NCI-H345 treated with DMSO at 0.1 percent for 48 hours (cell line): ENCODE measurements at regions not wholly inside any gene's neighbourhood (a gene's known extent, or its start where the extent isn't known, plus 50 kb on each side); places are given as distances from the start of the nearest gene placed in this dataset.

Source experiments
- DNase-seq: peaks from one replicate; lab custom pipeline; 2025; ENCODE audit not compliant: unreplicated experiment; lab: John Stamatoyannopoulos, UW

DNA sequence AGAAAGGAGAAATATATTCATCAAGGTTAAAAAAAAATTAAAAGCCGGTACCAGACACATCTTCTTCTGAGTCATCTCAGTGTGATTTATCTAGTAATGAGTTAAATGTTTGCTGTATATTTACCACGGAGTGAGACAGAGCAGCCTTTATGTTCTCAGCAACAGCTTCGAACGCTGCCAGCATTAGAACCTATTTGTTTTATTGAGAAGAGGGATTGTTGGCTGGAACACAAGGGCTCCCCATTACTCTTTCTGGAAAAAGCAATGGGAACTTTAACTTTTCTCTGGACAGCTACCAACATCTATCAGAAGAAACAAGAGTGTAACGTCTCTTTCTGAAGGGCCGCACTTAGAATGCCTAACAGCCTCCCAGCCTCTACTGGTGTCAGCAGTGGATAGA is 105.3 kb upstream of the TAB2 start:
- DNase-seq, result no peak

DNA sequence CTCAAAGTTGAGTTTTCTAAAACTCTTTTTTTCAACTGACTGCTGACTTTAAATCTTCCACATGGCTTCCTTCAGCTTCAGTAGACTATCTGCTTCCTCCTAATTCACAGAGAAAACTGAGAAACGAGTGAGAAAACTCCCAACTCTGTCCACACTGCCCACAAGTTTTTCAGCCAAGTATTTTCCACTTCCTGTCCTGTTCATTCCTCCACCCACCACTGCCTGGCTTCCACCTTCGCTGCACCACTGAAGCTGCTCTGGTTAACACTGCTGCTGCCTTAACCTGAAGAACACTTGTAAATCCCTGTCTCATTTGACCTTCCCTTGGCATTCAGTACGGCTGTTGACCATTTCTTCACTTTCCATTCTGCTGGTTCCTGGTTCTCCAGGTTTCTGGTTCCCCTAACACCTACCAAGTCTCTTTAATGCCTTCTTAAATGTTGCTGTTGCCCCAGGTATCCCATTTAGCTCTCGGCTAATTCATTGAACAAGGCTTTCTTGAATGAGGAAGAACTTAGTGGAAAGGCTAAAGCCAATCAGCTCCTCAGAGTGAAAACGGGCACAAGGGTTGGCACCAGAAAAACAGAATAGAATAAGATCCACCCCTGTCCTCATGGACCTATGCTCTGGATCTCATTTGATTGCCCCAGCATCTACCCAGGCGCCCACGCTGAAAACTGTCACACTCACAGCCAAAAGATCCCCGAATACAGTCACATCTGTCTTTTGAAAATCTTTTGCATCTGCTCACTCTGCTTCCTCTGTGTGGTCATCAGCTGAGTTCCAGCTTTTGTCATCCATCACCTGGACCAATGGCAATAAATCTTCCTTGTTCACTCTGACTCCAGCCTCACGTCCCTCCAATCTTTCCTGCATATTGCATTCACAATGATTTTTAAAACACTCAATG is 104.4 kb upstream of the TAB2 start:
- no peak for DNase-seq

DNA sequence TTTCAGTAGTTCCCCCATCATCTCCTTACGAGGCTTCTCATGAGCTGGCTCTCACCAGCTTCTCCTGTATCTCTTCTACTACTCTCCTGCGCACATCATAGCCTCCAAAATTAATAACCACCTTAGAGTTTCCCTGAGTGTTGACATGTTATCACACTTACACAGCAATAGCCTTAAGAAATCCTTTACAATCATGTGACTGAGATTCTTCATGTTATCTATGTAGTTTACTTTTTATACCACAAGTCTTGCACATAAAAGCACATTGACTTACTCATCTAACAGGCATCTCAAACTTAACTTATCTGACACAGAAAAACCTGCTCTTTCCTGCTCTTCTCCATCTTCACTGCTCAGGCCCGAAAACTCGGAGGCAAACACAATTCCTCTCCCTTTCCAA is 103.7 kb upstream of the TAB2 start:
- DNase-seq, result no peak

DNA sequence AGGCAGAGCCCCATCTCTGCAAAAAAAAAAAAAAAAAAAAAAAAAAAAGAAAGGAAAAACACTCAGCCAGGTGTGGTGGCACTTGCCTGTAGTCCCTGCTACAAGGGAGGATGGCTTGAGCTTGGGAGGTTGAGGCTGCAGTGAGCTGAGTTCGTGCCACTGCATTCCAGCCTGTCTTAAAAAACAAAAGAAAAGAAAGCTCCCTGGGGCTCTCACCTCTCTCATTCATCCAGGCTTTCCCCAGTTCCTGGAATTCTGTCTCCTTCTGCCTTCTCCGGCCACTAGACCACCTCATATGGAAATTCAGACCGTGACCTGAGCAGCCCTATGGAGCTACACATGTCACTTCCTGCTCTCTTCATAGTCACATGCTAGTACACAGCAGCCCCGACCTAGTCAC is 101.1 kb upstream of the TAB2 start:
- DNase-seq, result no peak

DNA sequence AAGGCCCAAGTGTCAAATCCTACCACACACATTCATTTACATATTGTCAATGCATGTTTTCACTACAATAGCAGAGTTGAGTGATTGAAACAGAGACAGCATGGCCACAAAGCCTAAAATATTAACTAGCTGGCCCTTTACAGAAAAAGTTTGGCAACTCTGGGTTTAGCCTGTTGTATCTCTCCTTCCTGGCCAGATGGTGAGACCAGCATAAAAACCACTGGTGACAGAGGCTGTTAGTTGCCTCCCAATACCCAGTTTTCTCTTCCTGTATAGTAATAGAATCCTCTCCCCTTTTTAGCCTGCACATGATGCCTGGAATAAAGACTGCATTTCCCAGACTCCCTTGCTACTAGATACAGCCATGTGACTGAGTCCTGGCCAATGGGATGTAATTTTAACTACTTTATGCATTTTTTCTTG is 100.0 kb upstream of the TAB2 start:
- DNase-seq, result no peak

DNA sequence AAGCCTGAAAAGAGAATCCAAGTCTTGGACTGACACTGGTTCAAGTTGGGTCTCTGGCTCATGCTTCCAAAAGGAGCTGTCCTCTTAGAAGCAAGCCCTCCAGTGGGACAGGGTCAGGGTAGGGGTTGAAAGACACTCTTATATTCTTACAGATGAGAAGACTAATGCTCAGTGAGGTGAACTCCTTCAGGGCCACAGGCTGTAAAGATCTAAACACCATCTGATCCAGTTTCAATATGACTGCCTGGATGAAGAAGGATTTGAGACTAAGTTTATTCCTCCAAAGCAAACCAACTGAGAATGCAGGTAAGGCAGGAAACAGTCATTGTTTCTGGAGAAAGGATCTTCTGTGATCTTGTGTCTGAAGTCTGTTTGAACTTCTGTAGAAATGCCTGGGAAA is 99.0 kb upstream of the TAB2 start:
- DNase-seq, result no peak

DNA sequence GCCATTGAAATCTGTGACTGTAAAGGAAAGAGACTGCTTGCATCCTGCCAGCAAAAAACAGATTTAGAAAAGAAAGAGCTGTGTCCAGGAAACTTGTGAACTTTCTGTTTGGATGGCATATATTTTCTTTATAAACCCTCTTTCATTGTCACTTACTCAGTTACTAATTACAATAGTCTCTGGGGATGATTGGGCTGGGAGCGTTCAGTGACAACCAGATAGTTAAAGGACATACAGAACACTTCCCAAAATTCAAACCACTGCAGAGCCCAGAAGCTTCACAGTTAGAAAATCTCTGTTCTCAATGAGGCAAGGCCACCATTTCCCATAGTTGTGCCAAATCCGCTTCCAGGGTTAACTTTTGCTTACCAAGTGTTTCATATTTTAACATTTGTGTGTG is 98.6 kb upstream of the TAB2 start:
- DNase-seq, result no peak

DNA sequence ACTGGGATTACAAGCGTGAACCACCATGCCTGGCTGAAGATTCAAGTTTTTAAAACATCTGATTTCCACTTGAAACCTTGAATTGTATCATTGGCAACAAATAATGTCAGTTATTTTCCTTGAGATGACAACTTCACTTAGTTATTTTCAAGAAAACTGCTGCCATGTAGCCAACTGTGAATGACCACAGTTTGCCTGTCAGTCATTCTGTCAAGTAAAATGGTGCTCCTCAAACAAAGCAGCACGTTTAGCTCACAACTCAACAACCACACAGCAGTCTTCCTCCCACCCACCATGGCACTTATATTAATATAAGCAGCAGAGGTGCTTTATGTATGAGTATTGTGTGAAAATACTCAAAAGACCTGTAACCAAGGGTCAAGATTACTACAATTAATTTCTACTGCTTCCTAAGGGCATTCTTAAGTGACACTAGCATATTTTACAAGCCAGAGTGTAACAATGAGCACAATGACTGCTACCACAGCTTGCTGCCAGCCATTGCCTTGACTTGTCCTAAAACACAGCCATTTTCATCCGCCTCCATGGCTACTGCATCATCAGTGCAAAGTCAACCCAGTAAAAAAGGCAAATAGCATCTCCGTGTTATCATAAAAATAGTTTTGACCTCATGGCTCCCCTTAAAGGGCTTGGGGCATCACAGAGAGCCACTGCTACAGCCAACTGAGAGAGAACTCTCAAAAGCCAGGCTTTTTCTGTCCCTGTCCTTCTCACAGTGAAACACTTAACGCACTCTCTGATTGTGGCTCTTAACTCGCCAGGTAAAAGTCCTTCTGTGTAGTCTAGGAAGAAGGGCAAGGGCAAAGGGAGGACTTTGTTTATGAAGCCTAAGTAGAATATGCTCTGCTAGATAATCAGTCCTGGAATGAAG is 96.4 kb upstream of the TAB2 start:
- no peak for DNase-seq

DNA sequence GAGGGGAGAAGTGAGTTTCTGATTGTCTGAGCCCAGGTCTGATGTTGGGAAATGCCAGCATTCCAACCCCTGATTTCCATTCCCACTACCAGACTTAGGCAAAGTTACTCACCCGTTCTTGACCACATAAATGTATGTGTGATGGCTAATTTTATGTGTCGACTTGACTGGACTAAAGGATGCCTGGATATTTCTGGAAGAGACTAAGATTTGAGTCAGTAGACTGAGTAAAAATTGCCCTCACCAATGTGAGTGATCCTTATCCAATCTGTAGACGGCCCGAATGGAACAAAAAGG is 95.8 kb upstream of the TAB2 start:
- DNase-seq, result no peak

DNA sequence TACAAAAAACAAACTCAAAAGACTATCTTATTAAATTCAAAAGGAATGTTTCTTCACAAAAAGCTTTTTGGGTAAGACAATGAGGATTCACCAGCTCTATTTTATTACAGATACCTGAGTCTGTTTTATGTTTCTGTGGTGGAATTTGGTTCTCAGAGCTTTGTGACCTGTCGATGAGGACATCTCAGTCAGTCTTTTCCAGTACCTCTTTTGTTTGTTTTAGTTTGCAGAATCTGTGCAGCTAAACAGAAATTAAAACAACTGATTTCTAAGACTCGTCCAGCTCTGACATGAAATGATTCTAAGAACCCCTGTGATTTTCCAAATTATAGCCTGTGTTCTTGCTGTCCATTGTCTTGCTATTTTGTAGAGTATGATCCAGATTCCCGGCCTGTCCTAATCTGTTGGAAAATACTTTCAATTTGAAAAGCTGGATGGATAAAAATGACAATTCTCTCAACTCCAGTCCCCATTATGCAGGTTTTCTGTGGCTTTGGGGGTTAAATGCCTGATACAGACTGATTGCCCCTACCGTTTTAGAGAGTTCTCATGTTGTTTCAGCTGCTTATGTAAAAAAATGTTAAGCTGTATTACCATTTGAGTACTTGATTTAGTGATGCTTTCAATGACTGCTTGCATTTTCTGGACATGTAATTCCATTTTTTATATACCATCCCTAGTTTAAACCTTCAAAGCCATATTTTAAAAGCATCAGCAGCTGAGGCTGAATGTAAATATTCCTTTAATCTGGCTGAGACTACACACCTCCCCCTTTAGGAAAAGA is 94.2 kb upstream of the TAB2 start:
- DNase-seq, result no peak

DNA sequence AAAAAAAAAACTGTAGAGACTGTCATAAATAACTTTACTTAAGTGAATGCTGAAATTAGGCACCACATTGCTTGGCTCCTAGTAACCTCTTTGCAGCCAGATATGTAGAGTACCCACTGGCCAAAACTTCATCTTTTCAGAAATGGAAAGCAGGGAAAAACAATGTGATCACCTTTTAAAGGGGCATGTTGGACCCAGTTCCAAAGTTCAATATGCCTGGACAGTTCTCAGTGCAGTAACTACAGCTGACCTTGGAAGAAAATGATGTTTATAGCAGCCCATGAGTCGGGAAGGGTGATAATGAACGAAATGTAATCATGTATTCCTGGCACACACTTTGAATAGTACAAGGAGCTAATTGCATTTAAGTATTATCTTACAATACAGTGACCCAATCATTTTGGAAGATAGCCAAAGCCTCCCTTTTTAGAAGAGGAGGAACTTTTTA is 93.6 kb upstream of the TAB2 start:
- no peak for DNase-seq

DNA sequence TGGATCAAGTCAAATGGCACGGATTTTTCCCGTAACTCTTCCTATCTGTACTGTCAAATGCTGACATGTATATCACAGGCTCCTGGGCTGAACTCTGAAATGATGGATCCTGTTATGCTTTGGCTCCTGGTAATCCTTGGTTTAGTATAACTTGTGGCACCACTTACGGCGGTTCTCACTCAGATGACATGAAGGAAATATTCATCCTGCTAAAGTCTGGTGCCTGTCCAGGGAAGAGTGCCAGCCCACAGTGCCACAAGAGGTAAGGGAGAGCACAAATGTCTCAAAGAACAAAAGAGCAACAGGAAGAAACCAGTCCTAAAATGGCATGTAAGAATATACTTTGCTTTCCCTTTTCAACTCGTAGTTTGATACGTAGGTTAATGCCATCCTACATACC is 93.1 kb upstream of the TAB2 start:
- no peak for DNase-seq

DNA sequence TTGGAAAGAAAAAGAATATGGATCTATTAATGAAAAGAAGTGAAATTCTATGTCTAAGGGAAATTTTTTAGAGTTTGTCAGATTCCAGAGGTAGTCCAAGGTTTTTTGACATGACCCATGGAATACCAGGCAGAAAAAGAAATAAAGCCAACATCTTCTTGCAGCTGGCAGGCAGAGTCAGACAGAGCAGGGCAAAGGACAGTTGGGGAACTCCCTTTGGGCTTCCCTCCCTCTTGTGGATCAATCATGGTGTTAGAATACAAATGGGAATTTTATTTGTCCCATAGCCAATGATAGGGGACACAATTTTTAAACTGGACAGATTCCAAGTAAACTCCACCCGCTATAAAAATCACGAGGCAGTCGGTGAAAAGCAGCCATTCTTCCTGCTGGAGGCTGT is 92.1 kb upstream of the TAB2 start:
- DNase-seq, result no peak

DNA sequence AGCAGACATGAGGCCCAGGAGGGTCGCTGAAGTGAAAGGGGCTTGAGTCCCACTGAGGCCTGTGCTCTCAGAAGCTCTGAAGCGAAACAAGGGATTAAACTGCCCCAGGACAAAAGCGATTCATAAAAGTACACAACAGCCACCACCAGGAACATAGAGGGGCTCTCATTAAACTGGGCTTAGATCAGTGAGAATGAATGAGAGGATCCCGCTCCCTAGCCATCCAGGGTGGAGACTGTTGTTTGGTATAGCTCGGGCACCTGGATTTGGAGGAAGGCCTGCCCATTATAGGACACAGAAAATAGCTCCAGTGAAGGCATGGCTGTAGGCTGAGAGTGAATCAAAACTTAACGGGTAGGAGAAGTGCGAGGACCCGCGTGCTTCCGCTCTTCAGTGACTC is 91.6 kb upstream of the TAB2 start:
- no peak for DNase-seq

DNA sequence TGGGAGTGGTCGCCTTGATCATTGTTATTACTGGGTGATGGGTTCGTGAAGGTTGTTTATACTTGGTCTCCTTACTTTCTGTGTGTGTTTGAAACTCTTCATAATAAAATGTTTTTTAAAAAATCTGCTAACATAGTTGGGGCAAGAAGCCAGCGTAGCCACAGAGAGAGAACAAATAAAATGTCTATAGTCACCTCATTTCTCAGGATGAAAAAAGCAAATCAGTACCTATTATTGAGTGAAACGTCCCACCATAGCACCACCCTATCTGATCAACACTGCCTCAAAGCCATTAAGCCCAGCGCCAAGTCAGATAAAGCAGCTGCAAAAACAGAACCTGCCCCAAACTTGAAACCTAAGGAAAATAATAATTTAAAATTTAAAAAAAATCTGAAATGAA is 89.7 kb upstream of the TAB2 start:
- no peak for DNase-seq

DNA sequence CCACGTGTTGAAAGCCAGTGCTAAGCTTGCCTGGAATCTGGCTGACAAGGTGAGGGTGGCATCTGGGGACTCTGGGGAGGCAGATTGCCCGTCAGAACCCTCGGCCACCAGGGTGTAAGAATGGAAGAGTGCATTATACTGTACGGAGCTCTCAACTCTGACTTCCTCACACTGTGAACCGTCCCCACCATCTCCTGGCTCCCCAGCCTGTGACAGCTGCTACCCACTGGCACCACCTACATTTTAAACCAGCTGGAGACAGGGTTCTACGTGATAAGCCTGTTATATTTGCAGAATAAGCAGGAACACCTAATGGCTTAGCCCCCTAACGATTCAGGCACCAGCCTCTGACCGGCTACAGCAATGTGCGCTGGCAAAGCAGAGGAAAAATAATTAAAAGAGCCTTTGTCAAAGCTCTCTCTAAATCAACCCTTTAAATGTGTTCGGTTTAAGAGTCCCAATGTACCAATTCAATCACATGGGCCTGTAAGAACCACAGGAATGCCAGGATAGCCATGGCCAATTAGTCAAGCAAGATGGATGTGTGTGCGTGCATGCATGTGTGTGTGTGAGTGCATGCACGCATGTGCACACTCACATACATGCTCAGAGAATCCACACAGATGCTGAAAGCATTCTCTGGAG is 89.1 kb upstream of the TAB2 start:
- DNase-seq, result no peak

DNA sequence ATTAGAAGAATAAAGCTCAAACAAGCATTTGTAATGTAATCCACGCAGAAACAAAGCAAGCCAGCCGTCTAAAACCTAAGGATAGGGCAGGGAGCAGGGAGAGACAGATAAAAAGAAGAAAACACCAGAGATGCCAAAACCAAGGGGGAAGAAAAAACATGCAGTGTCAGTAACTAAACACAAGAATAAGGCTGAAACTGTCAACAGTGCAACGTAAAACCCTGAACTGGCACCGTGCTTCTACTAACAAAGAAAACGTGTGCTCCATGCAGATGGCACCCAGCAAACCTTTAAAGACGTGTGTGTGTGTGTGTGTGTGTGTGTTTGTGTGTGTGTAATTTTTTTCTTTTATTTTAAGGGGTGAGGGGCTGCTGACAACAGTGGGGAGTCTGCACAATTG is 88.4 kb upstream of the TAB2 start:
- no peak for DNase-seq

DNA sequence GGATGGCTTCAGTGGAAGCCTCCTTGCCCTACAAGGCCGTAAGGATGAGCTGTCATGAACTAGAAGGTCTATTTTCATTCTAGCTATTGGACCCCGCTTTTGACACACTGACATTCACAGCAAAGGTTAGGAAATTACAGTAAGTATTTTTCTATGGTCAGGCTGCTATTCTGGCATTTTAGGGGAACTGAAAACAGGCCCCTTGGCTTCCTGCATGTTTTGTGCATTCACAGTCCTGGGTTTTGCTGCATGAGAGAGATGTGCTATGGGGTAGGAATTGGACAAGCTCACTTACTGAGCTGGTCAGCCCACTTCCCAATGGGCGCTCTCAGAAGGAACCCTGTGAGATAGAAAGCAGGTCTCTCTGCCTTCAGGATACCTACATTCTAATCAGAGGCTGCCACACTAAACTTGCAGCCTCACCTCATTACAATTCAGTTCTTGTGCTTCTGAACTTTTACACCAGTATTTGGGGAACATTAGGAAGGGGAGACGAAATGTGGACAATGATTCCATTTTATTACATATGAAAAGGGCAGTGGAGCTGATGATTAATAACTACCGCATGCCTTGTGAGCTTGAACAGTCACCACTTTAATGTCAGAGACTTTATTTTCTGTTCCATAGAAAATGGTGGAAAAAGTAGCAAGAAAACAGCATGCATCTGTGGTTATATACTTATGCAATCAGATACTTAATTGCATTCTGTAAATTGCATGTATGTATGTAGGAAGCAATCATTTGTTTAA is 86.6 kb upstream of the TAB2 start:
- no peak for DNase-seq

DNA sequence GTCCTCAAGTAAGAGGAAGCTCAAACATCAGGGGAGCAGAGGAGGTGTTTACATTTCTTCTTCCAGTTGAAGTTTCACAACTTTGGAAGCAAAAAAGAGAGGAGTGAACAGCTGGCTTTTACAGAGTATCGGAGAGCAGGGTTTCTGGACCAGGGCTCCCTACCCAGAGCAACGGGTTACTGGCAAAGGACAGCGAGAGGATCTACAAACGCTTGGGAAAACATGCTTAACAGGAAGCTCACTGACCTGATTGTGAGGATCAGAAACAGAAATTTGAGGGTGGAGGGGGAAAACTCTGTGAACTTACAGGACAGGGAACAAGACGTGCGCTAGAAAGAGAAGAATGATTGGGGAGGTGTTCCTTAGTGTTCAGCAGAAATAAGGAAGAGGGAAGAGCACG is 85.7 kb upstream of the TAB2 start:
- no peak for DNase-seq

DNA sequence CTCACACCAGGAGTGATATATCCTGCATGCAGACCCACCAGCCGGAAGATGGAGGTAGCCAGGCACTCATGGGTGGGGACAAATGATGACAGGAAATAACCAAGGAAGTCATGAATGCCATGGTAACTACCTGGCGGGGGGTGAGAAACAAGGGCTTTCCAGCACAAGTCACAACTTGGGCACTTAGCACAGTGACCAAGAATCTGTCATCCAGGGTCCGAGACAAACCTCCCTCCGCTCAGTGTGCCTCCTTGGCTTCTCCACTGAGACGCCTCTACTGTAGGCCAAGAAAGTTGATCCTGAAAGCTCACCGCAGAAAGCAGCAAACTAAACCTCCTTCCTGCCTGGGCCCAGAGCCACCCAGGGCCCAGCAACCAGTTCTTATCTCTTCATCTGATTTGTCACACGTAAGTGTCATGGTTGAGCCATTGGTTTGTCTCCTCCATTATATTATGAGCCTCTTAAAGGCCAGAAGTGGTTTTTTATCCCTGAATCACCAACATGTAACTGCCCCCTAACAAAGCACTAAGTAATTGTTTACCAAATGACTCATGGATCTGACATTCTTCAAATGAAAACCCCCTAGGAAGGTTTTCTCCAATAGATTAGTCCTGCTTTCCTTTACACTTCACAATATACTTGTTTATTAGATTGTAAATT is 84.3 kb upstream of the TAB2 start:
- DNase-seq, result no peak
